Uterus (tissue), 2 donors: ENCODE measurements at regions not wholly inside any gene's neighbourhood (a gene's known extent, or its start where the extent isn't known, plus 50 kb on each side); places are given as distances from the start of the nearest gene placed in this dataset.

Experiments
- POLR2A ChIP-seq, 2 donors: fragments of 450-650 bp; IDR thresholded peaks; one replicate each; pipeline ENCODE4 v1.6.1; 2016; ENCODE audit warnings: antibody characterized with exemption in 2 of 2, mild to moderate bottlenecking in 1 of 2, moderate library complexity in 1 of 2
- TF ChIP-seq, protein P1 (sequence below), 4 experiments: fragments of 200-600 bp in 2 of 4; fragments of 450-650 bp in 2 of 4; sonication (generic) in 2 of 4; IDR thresholded peaks; one replicate each; pipeline ENCODE4 v1.5.1; 2016 to 2019; ENCODE audit warnings: antibody characterized with exemption in 4 of 4, mild to moderate bottlenecking in 2 of 4, moderate library complexity in 1 of 4

DNA sequence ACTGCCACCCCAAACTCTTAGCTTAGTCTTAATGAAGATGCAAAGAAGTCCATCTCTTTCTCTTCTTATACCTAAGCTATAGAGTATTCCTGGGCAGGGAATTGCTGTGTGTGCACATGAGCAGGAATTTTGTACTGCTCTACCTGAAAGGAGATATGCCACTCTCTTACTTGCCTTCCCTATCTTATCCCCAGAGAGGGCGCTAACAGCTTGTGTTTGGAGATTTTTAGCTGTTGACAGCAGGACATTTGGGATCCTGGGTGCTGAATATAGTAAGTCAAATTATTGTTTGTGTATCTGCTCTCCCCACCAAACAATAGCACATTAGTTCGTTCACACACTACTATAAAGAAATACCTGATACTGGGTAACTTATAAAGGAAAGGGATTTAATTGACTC lies 159.5 kb downstream of the GABRG2 start:
- no peak for TF ChIP-seq POLR2A (IDR thresholded peaks at IDR 0.05)
- TF ChIP-seq, protein P1, sequence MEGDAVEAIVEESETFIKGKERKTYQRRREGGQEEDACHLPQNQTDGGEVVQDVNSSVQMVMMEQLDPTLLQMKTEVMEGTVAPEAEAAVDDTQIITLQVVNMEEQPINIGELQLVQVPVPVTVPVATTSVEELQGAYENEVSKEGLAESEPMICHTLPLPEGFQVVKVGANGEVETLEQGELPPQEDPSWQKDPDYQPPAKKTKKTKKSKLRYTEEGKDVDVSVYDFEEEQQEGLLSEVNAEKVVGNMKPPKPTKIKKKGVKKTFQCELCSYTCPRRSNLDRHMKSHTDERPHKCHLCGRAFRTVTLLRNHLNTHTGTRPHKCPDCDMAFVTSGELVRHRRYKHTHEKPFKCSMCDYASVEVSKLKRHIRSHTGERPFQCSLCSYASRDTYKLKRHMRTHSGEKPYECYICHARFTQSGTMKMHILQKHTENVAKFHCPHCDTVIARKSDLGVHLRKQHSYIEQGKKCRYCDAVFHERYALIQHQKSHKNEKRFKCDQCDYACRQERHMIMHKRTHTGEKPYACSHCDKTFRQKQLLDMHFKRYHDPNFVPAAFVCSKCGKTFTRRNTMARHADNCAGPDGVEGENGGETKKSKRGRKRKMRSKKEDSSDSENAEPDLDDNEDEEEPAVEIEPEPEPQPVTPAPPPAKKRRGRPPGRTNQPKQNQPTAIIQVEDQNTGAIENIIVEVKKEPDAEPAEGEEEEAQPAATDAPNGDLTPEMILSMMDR (IDR thresholded peaks at IDR 0.05) = no peak
